Kidney capillary endothelial cell (primary cell): ENCODE measurements at regions not wholly inside any gene's neighbourhood (a gene's known extent, or its start where the extent isn't known, plus 50 kb on each side); places are given as distances from the start of the nearest gene placed in this dataset.

Experiments
- DNase-seq: peaks from one replicate; pipeline ENCODE4 v3.0.0-alpha.2; 2018; ENCODE audit warnings: low spot score

DNA sequence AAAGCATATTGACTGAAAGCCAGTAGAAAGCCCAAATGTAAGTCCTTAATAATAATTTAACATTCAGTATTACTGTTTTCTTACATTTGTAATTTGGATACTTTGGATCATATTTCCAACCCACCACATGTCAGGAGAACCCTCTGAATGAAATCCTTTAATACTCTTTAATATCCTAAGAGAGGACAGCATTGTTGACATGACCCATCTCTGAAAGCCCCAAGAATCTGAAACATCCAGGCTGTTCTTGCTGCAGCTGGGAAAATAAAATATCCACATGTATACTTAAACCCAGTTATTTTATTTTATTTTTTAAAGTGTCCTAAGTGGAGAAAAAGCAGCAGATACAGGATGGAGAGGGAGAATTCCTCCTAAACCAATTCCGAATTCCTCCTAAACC is 130.8 kb upstream of the RIPOR2 start:
- no peak for DNase-seq

DNA sequence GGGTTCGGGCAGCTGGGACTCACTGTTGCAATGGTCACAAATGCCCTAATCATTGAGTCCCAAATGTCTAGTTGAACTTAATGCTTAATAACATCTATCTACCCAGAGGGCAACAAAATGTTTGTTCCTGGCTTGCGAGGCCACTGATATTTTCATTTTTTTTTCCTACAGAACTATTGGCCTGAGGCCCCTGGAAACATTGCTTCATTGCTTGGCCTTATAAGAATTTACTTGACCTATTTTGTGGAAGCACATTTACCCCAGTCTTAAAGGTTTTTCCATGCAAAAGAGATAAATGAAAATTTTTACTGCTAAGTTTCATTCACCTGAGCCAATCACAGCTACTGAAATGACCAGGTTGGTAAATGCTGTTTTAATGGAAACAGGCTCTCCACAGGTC is 133.1 kb upstream of the RIPOR2 start:
- DNase-seq = no peak

DNA sequence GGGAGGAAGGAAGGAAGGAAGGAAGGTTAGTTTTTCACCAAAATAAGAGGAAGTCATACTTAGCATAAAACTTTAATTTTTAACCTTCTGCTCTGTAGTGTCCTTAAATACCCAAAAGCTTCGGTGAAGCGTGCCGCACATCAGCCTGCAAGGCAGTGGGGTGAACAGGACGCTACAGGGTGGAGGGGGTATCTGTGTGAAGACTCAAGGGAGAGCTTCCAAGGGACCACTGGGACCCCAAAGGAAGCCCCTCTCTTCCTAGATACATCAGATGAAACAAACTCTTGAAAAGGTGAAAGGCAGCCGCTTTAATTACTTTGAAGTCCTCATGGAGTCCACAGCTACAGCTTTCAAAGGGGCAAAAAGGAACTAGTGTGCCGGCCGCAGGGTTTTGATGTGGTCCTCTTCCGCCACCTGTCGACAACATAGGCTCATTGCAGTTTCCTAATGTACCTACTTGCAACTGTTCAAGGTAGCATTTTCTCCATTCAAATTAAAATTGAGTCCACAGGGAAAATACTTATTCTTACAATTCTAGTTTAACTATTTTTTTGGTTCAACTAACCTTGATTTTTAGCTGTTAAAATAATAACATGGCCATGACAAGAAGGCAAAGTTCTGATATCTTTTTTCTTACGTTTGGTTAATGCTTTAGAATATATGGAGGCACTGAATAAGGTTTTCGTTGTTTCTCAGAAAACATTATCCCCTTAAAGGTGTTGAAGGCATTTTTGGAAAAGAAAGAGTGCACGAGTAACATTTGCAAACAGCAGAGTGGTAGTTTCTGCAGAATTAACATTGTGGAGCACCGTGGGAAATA is 135.0 kb upstream of the RIPOR2 start:
- peak; percentile 78 for DNase-seq

DNA sequence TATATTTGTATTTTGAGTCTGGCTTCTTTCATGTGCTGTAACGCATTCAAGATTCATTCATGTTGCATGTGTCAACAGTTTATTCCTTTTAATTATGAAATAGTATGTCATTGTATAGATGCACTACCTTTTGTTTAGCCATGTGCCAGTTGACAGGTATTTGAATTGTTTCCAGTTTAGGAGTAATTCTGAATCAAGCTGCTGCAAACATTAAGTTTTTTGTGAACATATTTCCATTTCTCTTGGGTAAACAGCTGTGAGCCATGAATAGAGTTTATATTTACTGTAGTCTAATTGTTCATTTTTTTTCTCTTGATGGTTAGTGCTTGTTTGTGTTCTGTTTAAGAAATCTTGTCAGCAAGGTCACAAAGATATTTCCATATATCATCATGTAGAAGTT is 142.4 kb upstream of the RIPOR2 start:
- DNase-seq = no peak

DNA sequence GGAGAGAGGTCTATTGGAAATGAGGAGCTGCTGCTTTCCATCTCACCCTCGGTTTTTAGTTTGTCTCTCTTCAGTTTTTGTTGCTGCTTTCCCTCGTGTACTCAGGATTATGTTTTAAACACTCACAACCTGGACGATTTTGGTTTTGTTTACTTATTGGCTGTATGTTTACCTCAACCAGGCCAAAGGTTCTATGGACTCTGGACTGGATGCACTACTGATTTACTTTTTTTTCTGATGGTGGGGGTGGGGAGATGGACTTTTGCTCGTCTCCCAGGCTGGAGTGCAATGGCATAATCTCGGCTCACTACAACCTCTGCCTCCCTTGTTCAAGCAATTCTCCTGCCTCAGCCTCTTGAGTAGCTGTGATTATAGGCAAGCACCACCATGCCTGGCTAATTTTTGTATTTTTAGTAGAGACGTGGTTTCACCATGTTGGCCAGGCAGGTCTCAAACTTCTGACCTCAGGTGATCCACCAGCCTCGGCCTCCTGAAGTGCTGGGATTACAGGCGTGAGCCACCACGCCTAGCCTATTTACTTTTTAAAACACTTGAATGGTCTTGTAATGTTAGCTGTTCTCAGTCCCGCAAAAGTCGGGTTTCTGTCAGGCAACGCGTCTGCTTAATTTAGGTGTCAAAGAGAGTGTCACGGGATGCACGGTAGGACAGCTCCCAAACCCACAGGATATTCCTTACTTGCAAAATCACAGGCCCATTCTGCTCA is 148.2 kb upstream of the RIPOR2 start:
- DNase-seq = no peak

DNA sequence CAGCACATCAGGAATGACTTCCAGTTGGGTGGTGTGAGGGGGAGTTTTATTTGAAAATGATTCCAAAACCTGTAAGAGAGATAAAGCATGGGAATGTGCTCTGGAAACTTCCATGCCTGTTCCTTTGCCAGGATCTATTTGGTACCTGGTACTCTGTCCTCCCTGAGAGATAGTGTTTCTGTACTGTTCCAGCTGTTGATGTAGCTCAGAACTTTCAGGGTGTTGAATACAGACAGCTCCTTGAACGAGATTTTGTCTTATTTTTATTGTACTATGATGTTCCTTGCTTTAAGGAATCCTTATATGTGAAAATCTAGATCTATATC is 148.7 kb upstream of the RIPOR2 start:
- no peak for DNase-seq

DNA sequence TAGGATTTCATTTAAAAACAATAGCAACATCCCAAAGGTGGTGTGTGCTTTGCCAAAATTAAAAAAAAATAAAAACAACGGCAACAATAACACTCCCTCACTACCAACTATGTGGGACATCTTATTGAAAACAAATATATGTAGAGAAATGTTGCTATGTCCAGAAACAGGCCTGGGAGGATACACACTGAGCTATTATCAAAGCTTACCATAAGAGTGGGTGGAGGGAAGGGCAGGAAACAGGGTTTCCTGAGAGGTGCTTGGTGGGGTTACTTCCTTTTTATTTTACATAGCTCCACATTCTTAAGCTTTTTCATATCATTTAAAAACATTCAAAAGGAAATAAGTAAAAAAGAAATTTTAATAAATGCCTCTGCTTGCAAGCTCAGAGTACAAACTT is 150.0 kb upstream of the RIPOR2 start:
- peak; percentile 47 for DNase-seq

DNA sequence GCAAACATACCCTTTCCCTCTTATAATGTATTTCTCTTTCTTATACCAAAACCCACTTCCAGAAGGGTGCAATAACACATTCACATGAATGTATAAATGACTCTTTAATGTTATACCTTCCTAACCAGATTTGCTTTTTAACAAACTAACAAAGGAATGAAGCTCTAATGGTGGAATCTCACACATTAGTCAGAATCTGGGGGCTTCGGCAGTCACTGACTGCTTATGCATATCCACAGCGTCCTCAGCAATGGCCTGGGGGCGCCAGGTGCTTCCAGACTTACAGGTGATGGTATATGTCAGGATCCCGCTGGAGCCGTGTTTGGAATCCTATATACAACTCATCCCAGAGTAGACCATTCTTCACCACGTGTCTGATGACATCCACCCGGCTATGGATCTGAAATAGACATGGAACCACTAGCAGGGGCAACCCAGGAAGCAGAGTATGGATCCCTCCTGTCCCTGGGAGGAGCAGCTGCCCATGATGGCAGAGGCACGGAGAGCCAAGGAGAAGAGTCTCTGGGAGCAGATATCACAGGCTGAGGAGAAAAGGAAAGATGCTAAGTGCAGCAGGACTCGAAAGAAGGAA is 150.8 kb upstream of the RIPOR2 start:
- no peak for DNase-seq

DNA sequence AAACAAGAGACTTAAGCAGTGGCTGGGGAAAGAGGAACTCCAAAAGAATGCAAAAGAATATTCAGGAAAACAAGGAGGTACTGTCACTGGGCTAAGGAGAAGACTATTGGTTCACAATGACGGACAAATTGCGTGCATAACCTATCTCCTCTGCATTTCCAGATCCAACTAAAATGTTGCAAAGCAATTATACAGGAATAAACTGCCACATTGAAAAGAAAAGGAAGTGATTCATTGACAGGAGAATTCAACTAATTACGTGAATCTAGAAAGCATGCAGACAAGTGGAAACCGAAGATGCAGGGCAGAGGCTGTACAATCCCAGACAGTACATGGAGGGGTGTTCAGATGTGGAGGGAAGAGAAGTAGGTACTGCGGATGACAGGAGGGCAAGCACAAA is 152.8 kb upstream of the RIPOR2 start:
- DNase-seq = peak; percentile 72

DNA sequence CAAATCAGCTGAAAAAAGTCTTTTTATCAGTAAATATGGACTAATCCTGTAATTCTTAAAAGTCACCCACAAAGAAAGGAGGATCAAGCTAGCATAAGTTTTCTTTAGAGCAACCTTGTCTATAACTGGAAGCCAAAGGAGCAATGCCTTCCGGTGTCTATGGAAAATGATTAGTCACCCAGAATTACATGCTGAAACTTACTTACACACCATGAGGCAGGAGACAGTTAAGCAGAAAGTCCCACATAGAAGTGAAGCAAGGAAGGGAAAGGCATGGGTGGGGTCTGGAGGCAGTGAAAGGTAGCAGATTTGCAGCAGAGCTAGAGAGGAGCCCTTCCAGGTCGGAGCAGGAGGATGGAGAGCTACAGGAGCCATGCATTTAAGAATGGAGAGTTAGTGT is 153.7 kb upstream of the RIPOR2 start:
- no peak for DNase-seq

DNA sequence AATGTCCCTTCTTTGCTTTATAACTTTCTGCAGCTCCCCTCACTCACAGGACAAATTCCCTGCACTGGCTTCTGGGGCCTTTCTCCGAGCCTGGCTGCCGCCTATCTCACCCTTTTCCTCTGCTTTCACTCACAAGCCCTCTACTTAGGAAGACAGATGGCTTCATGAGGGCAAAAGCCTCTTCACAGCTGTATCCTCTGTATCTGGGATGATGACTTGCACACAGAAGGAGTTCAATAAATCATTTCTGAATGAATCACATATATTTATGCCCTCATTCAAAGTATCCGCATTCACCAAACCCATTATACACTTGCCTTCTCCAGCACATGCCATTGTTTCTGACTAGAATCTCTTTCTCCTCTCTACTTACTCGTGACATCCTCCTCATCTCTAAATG is 159.0 kb upstream of the RIPOR2 start:
- peak; percentile 86 for DNase-seq

DNA sequence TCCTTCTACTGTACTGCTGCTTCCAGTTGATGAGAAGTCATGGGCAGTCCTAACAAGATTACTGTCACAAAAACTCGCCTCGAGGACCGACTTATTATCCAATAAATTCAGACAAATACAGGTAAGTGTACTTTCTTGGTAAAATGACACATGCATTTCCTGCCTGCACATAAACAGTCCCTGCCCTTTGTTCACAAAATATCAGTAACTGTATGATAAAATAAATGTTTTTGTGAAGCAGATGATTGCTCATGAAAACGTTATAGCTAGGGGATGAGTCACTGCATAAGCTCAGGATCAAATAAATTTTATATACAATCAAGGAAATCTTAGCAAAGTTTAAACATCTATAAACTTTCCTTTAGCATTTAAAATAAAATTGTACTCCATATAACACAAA is 164.5 kb upstream of the RIPOR2 start:
- no peak for DNase-seq

DNA sequence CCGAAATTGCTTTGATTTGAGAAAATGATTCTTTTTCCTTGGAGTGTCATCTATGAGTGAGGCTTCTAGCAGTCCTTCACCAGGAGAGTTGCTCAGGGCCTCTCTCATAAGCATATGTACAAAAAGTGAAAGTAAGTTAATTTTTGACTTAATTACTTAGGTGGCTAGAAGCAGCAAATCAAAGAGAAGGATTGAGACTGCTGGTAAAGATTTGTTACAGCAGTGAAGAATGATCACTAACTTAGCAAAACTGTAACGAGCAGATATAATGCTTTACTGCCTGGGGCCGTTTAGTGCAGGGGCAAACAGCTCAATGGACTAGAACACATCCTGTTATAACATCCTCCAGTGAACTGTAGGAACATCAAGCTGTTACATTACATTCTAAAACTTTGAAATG is 167.8 kb upstream of the RIPOR2 start:
- DNase-seq = no peak

DNA sequence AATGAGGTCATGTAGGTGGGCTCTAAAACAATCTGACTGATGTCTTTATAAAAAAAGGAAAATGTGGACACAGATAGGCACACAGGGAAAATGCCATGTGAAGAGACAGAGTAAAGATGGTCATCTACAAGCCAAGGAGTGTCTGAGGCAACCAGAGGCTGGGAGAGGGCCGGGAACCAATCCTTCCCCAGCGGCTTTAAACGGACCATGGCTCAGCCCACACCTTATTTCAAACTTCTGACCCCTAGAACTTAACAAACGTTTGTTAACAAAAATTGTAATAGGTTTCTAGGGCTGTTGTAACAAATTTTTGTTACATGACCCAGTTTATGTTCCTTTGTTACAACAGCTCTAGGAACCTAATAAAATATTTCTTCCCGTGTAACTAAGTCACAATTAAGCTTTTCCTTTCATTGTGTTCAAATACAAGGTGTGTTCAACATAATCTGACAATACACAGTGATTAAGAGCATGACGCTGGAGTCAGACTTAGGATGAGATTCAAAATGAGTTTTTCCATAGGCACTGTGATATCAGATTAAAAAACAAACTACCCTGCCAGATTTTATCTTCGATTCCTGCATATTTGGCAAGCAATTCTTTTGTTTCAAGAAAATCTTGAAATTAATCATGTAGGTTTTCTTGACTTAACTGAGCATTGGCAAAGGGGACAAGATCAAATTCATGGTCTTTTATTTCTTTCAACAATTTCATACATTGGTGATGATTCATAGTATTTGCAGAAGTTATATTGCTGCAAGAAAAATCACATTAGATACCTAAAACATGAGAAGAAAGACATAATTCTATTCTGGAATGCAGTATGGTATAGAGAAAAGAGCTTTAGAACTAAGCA is 169.5 kb upstream of the RIPOR2 start:
- no peak for DNase-seq

DNA sequence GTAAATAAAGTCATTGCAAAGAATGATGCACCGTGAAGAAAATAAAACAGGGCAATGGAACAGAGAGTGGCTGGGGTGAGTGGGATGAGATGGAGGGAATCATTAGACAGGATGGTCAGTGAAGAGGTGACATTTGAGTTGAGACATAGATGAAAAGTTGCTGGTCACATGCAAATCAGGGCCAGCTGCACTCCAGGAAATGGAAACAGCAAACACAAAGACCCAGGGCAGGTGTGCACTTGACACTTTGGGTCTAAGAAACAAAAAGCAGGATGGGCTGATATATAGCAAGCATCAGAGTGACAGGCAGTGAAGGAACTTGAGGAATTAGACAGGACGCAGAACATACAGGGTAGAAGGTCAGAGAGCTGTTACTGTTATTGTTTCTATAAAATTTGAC is 171.5 kb upstream of the RIPOR2 start:
- DNase-seq = no peak

DNA sequence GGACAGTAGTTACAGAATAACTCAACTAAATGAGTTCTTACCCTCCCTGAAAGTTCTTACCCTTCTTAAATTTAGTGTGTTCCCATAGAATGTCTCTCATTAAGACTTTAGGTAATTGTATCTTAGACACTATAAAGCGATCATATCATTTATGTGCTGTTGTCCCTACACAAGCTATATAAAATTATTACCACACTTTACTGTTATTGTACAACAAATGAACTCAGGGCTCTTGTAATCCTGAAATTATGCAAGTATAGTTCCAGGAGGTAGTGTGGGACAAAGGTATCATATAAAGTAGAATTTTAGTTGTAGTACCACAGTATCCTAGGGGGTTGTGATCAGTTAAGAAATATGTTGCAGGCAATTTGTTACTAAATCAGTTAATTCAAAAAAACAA is 167.4 kb upstream of the CARMIL1 start:
- DNase-seq = no peak

DNA sequence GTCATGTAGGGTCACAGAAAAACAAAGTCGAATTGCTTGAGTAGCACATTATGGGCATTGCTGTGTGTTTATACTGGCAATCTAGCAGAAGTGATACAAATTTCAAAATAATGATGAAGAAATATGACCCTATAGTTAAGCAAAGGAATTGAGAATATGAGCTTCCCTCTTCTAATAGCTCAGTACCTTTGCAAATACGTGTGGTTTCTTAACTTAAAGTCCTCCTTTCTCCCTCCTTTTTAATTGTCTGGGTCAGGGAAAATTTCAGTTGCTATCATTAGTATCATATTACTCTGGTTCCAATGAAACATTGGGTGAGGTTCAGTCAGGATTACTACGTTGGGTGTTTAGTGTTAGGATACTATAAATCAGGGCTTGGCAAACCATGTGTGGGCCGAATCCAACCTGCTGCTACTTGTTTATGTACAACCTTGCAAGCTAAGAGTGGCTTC is 166.8 kb upstream of the CARMIL1 start:
- no peak for DNase-seq

DNA sequence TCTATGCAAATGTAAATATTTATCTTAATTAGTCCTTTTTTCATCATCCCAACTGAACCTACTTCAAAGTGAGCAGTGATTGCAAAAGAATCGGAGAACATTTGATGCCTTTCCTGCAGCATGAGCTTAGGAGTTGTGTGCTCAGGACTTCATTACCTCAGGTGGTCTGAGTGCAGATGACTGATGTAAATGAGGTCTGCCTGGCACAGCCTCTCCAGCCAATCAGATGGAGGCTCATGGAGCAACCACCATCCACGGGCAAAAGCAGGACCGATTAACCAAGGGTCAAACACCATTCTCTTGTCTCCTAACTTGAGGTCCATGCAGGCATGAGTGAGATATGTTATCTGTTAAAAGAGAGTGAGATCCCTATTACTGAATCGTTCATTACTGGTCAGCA is 165.7 kb upstream of the CARMIL1 start:
- no peak for DNase-seq

DNA sequence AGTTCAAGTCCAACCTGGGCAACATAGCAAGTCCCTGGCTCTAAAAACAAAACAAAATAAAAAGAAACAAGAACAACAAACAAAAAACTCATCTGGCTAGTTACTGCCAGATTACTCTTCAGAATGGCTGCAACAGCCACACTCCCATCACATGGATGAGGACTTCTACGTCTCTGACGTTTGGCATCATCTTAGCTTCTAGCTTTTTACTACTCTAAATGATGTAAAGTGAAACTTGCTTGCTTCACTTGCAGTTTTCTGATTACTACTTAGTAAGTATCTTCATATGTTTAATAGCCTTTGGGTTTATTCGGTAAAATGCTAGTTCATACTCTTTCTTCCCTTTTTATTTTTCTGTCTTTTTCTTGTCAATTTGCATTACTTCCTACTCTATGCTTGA is 161.1 kb upstream of the CARMIL1 start:
- DNase-seq = no peak

DNA sequence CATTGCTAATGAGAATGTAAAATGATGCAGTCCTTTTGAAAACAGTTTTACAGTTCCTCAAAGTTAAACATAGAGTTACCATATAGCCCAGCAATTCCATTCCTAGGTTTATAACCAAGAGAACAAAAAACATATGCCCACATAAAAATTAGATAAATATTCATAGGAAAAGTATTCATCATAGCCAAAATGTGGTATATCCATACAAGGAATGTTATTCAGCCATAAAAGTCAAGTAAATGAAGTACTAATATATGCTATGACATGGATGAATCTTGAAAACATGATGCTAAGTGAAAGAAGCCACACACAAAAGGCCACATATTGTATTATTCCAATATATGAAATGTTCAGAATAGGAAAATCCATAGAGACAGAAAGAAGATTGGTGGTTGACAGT is 158.0 kb upstream of the CARMIL1 start:
- DNase-seq = no peak

DNA sequence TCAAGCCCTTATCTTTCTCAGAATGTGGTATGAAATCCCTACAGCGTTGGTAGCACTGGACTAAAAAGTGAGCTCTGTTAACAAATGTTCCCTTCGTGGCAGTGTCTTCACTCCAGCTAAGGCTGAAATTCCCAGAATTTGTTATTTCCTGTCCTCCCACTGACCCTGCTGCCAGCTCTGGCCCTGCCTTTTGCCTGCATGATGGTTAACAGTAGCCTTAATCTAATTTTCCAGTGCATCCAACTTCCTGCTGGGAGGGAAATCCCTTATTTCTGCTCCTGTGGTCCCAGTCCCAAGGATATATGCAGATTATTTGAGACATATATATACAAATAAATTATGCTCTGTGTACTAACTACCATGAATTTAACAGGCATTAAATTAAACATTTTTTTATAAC is 157.2 kb upstream of the CARMIL1 start:
- DNase-seq = no peak

DNA sequence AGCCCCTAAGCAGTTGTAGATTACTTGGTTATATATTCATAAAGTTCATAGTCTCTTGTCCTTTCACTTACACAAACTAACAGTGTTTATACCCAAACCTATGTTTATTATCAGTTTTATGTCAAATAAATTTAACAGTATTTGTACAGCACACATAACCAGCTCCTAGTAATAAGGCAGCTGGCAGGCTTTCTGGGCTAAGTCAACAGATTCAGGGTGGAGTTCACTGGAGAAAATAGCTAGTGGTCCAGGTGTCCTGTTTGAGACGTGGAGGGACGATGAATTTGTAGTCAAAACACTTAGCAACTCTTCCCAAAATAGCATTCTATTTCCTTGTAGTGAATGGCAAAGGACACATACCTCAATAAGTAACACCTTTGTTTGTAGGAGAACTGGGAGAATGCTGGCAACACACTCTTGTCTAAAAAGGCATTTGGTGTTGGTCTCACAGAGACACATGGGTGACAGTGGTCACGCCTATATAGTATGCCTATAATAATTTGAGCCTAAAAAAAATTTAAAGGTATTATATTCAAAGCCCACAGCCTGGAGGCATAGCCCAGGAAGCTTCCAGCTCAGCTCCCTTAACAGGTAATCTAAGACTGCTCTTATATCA is 156.4 kb upstream of the CARMIL1 start:
- no peak for DNase-seq
